Psoas muscle (tissue), 7 donors: ENCODE measurements at regions not wholly inside any gene's neighbourhood (a gene's known extent, or its start where the extent isn't known, plus 50 kb on each side); places are given as distances from the start of the nearest gene placed in this dataset.

Experiments used
- ATAC-seq, 4 donors: fragments of 200-7000 bp; cut with Tn5 transposase; one replicate each; pipeline ENCODE4 v1.9.1; 2020; ENCODE audit warnings: moderate library complexity in 3 of 4, mild to moderate bottlenecking in 2 of 4
- DNase-seq, 2 donors: peaks; one replicate each; pipeline ENCODE4 v3.0.0-alpha.2; 2020
- H3K27ac ChIP-seq: fragments of 200-600 bp; one replicate; pipeline ENCODE4 v1.8.0; 2022
- H3K27me3 ChIP-seq, 3 donors: fragments of 200-600 bp in 1 of 3; one replicate each; pipeline versions ENCODE4 v1.6.1 to v1.8.0; 2013 to 2022; ENCODE audit warnings: low read length in 2 of 3, mild to moderate bottlenecking in 2 of 3, moderate library complexity in 1 of 3; ENCODE audit not compliant: insufficient read depth in 3 of 3
- H3K36me3 ChIP-seq, 2 donors: fragments of 200-600 bp in 1 of 2; one replicate each; pipeline versions ENCODE4 v1.6.1 to v1.8.0; 2013 to 2022; ENCODE audit warnings: low read depth in 1 of 2, mild to moderate bottlenecking in 1 of 2, moderate library complexity in 1 of 2; ENCODE audit not compliant: insufficient read depth in 1 of 2
- H3K4me1 ChIP-seq: fragments of 200-600 bp; one replicate; pipeline ENCODE4 v1.8.0; 2022
- H3K4me3 ChIP-seq: fragments of 200-600 bp; one replicate; pipeline ENCODE4 v1.8.0; 2022; ENCODE audit warnings: mild to moderate bottlenecking
- H3K9me3 ChIP-seq: fragments of 200-600 bp; one replicate; pipeline ENCODE4 v1.8.0; 2022
- CTCF ChIP-seq: fragments of 200-600 bp; IDR thresholded peaks from one replicate; pipeline ENCODE4 v1.8.0; 2022; ENCODE audit warnings: antibody characterized with exemption
- WGBS, 3 donors: extraction: QIAGEN DNeasy Blood & Tissue Kit; methylation state at CpG; one replicate each; pipeline versions ENCODE4 v1.1.6 to v1.1.7; 2013; 5-methylcytosine and 5-hydroxymethylcytosine counted together
- intact Hi-C, 2 donors: fragments of 100-400 bp; cut with DNase I; formaldehyde crosslinking; loops; one replicate each; pipeline versions ENCODE4 v1.11.0 to v1.14.2; 2022
- donor health status: healthy with polysubstance abuse.
- donor health status: DM: no; HTN: no; CAD: no; lungs with moderate emphysema.
- donor health status: Bipolar disorder and iron deficiency.
- donor health status: healthy.
- donor health status: DM: yes; HTN: yes; CAD: no.
- donor health status: DM: no; HTN: no; CAD: no.
- donor health status: DM: yes; HTN: yes; CAD: no.

- Histone ChIP-seq H3K4me1 (no peaks in the 10 kb centered on the region), H3K4me3 (no peak overlapping the region), H3K27me3 (no peaks in the 10 kb centered on the region), H3K9me3 (no peaks in the 10 kb centered on the region), H3K27ac (no peak overlapping the region), H3K36me3 (no peaks in the 10 kb centered on the region)
- TF ChIP-seq CTCF = no peak
- DNase-seq (no peak), ATAC-seq (peak in 1 of 4 donors; percentile 32)
- 56 to 75% (median 69%) methylated on average over 3 of the region's 3 CpGs for WGBS, 3 donors
- intact Hi-C loops = no loop called here
Observed at GRCh38 chr3:72543246-72543645, 305.0 kb downstream of the SHQ1 start.

GRCh38 chr3:72542781-72543180, 305.5 kb downstream of the SHQ1 start:
- Histone ChIP-seq H3K36me3 (no peaks in the 10 kb centered on the region), H3K9me3 (no peaks in the 10 kb centered on the region), H3K4me1 (no peaks in the 10 kb centered on the region), H3K27ac (no peak overlapping the region), H3K4me3 (no peak overlapping the region), H3K27me3 (no peaks in the 10 kb centered on the region)
- intact Hi-C loops = no loop called here
- DNase-seq (no peak), ATAC-seq (no peak)
- WGBS, 3 donors = 93 to 95% (median 94%) methylated on average over 6 of the region's 6 CpGs
- no peak for TF ChIP-seq CTCF

- no peaks in the 10 kb centered on the region for H3K4me1 ChIP-seq
- peak in 1 of 4 donors; percentile 35 for ATAC-seq
- no peaks in the 10 kb centered on the region for H3K36me3 ChIP-seq
- 80 to 83% (median 82%) methylated on average over 5 of the region's 5 CpGs for WGBS, 3 donors
- no peak overlapping the region for H3K27ac ChIP-seq
- no peak for TF ChIP-seq CTCF
- no peak overlapping the region for H3K4me3 ChIP-seq
- no peak for DNase-seq
- H3K9me3 ChIP-seq = no peaks in the 10 kb centered on the region
- no peaks in the 10 kb centered on the region for H3K27me3 ChIP-seq
- intact Hi-C loops = no loop called here
Observed at GRCh38 chr3:72539856-72540255, 308.4 kb downstream of the SHQ1 start.

- Histone ChIP-seq H3K9me3 (no peaks in the 10 kb centered on the region), H3K4me3 (no peak overlapping the region), H3K4me1 (no peaks in the 10 kb centered on the region), H3K27me3 (no peaks in the 10 kb centered on the region), H3K36me3 (no peaks in the 10 kb centered on the region), H3K27ac (no peak overlapping the region)
- no peak for DNase-seq
- ATAC-seq = no peak
- no peak for TF ChIP-seq CTCF
- intact Hi-C loops = no loop called here
- WGBS, 3 donors = 61 to 71% (median 65%) methylated on average over 6 of the region's 6 CpGs
Observed at GRCh38 chr3:72538070-72538745, 310.0 kb downstream of the SHQ1 start.

- Histone ChIP-seq H3K27ac (no peak overlapping the region), H3K4me3 (no peak overlapping the region), H3K9me3 (no peaks in the 10 kb centered on the region), H3K4me1 (no peaks in the 10 kb centered on the region), H3K36me3 (no peaks in the 10 kb centered on the region), H3K27me3 (peaks cover 0 to 3% (median 0%) of the 10 kb centered on the region in 3 donors)
- ATAC-seq (no peak), DNase-seq (no peak)
- TF ChIP-seq CTCF = no peak
- intact Hi-C loops = no loop called here
- 83 to 85% (median 85%) methylated on average over 6 of the region's 6 CpGs for WGBS, 3 donors
Observed at GRCh38 chr3:72537448-72537847, 310.8 kb downstream of the SHQ1 start.
